ENCODE measurements at regions not wholly inside any gene's neighbourhood (a gene's known extent, or its start where the extent isn't known, plus 50 kb on each side); places are given as distances from the start of the nearest gene placed in this dataset.

GRCh38 chrX:446245-446644 lies 59.5 kb upstream of the PPP2R3B start:
- no peak for TF ChIP-seq CTCF (IDR thresholded peaks at IDR 0.05; ENCODE audit: borderline replicate concordance, extremely low read depth, low read length, poor library complexity, severe bottlenecking)
- no peak for TF ChIP-seq EZH2 (IDR thresholded peaks at IDR 0.05; ENCODE audit: borderline replicate concordance, low read depth, low read length, severe bottlenecking)
